ENCODE measurements at regions not wholly inside any gene's neighbourhood (a gene's known extent, or its start where the extent isn't known, plus 50 kb on each side); places are given as distances from the start of the nearest gene placed in this dataset.

DNA sequence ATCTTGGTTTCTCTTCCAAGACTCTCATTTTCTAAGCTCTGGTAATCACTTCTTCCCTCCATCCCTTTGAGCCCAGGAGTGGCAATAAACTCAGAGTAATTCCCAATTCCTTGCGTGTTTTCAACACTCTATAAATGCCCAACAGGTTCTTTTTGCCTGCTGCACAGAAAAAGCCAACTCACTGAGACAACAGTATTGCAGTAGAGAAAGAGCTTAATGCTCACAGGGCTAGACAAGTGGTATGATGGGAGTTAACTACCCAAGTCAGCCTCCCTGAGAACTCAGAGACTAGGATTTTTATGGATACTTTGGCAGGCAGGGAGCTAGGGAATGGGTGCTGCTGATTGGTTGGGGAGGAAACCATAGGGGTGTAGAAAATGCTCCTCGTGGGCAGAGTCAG is 103.4 kb downstream of the MTNR1A start:
- no peak for TF ChIP-seq POLR2AphosphoS5 (IDR thresholded peaks at IDR 0.05)
- no peak for TF ChIP-seq EP300 (IDR thresholded peaks at IDR 0.05)
- TF ChIP-seq, protein P1, sequence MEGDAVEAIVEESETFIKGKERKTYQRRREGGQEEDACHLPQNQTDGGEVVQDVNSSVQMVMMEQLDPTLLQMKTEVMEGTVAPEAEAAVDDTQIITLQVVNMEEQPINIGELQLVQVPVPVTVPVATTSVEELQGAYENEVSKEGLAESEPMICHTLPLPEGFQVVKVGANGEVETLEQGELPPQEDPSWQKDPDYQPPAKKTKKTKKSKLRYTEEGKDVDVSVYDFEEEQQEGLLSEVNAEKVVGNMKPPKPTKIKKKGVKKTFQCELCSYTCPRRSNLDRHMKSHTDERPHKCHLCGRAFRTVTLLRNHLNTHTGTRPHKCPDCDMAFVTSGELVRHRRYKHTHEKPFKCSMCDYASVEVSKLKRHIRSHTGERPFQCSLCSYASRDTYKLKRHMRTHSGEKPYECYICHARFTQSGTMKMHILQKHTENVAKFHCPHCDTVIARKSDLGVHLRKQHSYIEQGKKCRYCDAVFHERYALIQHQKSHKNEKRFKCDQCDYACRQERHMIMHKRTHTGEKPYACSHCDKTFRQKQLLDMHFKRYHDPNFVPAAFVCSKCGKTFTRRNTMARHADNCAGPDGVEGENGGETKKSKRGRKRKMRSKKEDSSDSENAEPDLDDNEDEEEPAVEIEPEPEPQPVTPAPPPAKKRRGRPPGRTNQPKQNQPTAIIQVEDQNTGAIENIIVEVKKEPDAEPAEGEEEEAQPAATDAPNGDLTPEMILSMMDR (IDR thresholded peaks at IDR 0.05): no peak

Data from suprapubic skin (tissue), 4 donors.